ENCODE measurements at regions not wholly inside any gene's neighbourhood (a gene's known extent, or its start where the extent isn't known, plus 50 kb on each side); places are given as distances from the start of the nearest gene placed in this dataset.

- no peak for TF ChIP-seq EP300 (IDR thresholded peaks at IDR 0.05)
- TF ChIP-seq POLR2AphosphoS5 (IDR thresholded peaks at IDR 0.05): no peak
Measured at GRCh38 chr2:5986801-5987787, 294.9 kb downstream of the SOX11 start.
